ENCODE measurements at regions not wholly inside any gene's neighbourhood (a gene's known extent, or its start where the extent isn't known, plus 50 kb on each side); places are given as distances from the start of the nearest gene placed in this dataset.
"Not testable (repeated sequence)": the region's sequence is repeated elsewhere in the genome, so short reads cannot be mapped to it uniquely, and the experiment has no call there.

DNA sequence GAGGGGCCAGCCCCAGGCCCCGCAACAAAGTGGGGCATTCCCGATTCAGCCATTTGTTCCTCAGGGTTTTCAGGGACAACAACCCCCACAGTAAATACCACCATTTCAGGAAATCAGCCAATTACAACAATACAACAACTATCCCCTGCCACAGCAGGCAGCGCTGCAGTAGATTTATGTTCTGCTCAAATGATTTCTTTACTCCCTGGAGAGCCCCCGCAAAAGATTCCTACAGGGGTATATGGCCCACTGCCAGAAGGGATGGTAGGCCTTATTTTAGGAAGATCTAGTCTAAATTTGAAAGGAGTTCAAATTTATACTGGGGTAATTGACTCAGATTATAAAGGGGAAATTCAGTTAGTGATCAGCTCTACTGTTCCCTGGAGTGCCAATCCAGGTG is 120.5 kb upstream of the DRD5 start:
- TF ChIP-seq, protein P1, sequence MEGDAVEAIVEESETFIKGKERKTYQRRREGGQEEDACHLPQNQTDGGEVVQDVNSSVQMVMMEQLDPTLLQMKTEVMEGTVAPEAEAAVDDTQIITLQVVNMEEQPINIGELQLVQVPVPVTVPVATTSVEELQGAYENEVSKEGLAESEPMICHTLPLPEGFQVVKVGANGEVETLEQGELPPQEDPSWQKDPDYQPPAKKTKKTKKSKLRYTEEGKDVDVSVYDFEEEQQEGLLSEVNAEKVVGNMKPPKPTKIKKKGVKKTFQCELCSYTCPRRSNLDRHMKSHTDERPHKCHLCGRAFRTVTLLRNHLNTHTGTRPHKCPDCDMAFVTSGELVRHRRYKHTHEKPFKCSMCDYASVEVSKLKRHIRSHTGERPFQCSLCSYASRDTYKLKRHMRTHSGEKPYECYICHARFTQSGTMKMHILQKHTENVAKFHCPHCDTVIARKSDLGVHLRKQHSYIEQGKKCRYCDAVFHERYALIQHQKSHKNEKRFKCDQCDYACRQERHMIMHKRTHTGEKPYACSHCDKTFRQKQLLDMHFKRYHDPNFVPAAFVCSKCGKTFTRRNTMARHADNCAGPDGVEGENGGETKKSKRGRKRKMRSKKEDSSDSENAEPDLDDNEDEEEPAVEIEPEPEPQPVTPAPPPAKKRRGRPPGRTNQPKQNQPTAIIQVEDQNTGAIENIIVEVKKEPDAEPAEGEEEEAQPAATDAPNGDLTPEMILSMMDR (IDR thresholded peaks at IDR 0.05; ENCODE audit: low read length): not testable (repeated sequence)
- not testable (repeated sequence) for TF ChIP-seq EZH2phosphoT487 (IDR thresholded peaks at IDR 0.05; ENCODE audit: low read length)

All from MM.1S (cell line).